Panc1 (cell line): ENCODE measurements at regions not wholly inside any gene's neighbourhood (a gene's known extent, or its start where the extent isn't known, plus 50 kb on each side); places are given as distances from the start of the nearest gene placed in this dataset.

Experiments
- ATAC-seq: fragments of 200-7000 bp; cut with Tn5 transposase; 2 replicates; pipeline ENCODE4 v1.9.1; 2020; ENCODE audit warnings: mild to moderate bottlenecking, moderate library complexity
- BruUV-seq: library from RNA; stranded (reverse); fragments of 400-500 nt; replicated peaks from 2 replicates; lab custom pipeline; 2021; lab: Mats Ljungman, UMichigan
- CTCF ChIA-PET: fragments of 300-600 bp; sonication (Branson Sonifier 250); formaldehyde crosslinking; loops from one replicate; lab custom pipeline; 2022; ENCODE audit warnings: antibody characterized with exemption; lab: Charles Lee
- POLR2A ChIA-PET: fragments of 300-600 bp; sonication (Branson Sonifier 250); formaldehyde crosslinking; loops from one replicate; lab custom pipeline; 2022; ENCODE audit warnings: antibody characterized with exemption; lab: Charles Lee
- DNase-seq: peaks from one replicate; pipeline ENCODE4 v3.0.0-alpha.2; 2010; ENCODE audit warnings: low read depth, low spot score
- H3K27ac ChIP-seq: 2 replicates; pipeline ENCODE4 v1.5.1; 2011; ENCODE audit warnings: mild to moderate bottlenecking, low read length, inconsistent platforms
- H3K27me3 ChIP-seq: fragments of 200-500 bp; sonication (Bioruptor generic); 2 replicates; pipeline ENCODE4 v1.6.0; 2014; ENCODE audit warnings: low read length, inconsistent platforms; ENCODE audit not compliant: control insufficient read depth, insufficient read depth
- H3K36me3 ChIP-seq: fragments of 200-500 bp; sonication (Bioruptor generic); 2 replicates; pipeline ENCODE4 v1.5.1; 2014; ENCODE audit warnings: inconsistent platforms, mild to moderate bottlenecking, low read length, moderate library complexity; ENCODE audit not compliant: control insufficient read depth, insufficient read depth
- H3K4me1 ChIP-seq: 2 replicates; pipeline ENCODE4 v1.5.1; 2011; ENCODE audit warnings: inconsistent platforms, mild to moderate bottlenecking, low read length, moderate library complexity; ENCODE audit not compliant: control insufficient read depth, insufficient read depth
- H3K4me3 ChIP-seq, 2 experiments: 2 replicates each; pipeline ENCODE4 v1.5.1; 2011 to 2012; ENCODE audit warnings: low read depth in 2 of 2, low read length in 2 of 2, mild to moderate bottlenecking in 2 of 2, inconsistent platforms in 1 of 2, moderate library complexity in 1 of 2
- H3K9me3 ChIP-seq: fragments of 200-500 bp; sonication (Bioruptor generic); 2 replicates; pipeline ENCODE4 v1.5.1; 2014; ENCODE audit warnings: low read depth, mild to moderate bottlenecking, inconsistent platforms, low read length, moderate library complexity; ENCODE audit not compliant: control insufficient read depth, insufficient read depth
- POLR2AphosphoS5 ChIP-seq: IDR thresholded peaks from 2 replicates; pipeline ENCODE4 v1.6.1; 2012; ENCODE audit warnings: mild to moderate bottlenecking, low read depth, low read length, moderate library complexity
- SIN3A ChIP-seq: IDR thresholded peaks from 2 replicates; pipeline ENCODE4 v1.6.1; 2012; ENCODE audit warnings: low read depth, mild to moderate bottlenecking, low read length, moderate library complexity, borderline replicate concordance; ENCODE audit not compliant: insufficient read depth
- TCF7L2 ChIP-seq: IDR thresholded peaks from 2 replicates; pipeline ENCODE4 v1.6.1; 2011; ENCODE audit warnings: mild to moderate bottlenecking, low read depth, low read length, inconsistent platforms
- in situ Hi-C: cut with HindIII; loops from 2 replicates; pipeline ENCODE4 v1.10.0; 2016; ENCODE audit warnings: low sequenced_read_pairs, low pct_unique_long_range_greater_than_20kb
- intact Hi-C: fragments of 100-400 bp; cut with micrococcal nuclease; formaldehyde crosslinking; loops from one replicate; pipeline ENCODE4 v1.10.0; 2022; ENCODE audit not compliant: unreplicated experiment
- TF ChIP-seq, protein P1 (sequence below), 2 experiments: IDR thresholded peaks; 2 replicates each; pipeline ENCODE4 v1.6.1; 2011 to 2012; ENCODE audit warnings: low read depth in 2 of 2, control low read depth in 1 of 2, low read length in 1 of 2, mild to moderate bottlenecking in 1 of 2, moderate library complexity in 1 of 2; ENCODE audit not compliant: insufficient read depth in 1 of 2
- TF ChIP-seq, protein P2 (sequence below): fragments of 450-650 bp; IDR thresholded peaks from 2 replicates; pipeline ENCODE4 v1.5.1; 2017; ENCODE audit warnings: mild to moderate bottlenecking

DNA sequence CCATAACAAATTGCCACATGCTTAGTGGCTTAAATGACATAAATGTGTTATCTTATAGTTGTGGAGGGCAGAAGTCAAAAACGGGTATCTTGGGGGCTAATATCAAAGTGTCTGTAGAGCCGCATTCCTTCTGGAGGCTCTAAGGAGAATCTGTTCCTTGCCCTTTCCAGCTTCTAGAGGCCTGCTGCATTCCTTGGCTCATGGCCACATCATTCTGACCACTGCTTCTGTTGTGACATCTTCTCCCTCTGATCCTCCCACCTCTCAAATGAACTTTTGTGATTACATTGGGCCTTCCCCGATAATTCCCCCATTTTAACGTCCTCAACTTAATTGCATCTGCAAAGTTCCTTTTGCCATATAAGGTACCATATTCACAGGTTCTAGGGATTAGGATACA, 76.1 kb downstream of the CYP26A1 start:
- Histone ChIP-seq H3K36me3 (no peaks in the 10 kb centered on the region), H3K4me1 (no peaks in the 10 kb centered on the region), H3K9me3 (0 out of 2 replicates have a peak, but pooled peaks cover 3% of the 10 kb centered on the region), H3K4me3 (no peak overlapping the region), H3K27me3 (peaks cover 4% of the 10 kb centered on the region; the same call in 1 of the 2 replicates), H3K27ac (no peak overlapping the region)
- TF ChIP-seq, protein P1, sequence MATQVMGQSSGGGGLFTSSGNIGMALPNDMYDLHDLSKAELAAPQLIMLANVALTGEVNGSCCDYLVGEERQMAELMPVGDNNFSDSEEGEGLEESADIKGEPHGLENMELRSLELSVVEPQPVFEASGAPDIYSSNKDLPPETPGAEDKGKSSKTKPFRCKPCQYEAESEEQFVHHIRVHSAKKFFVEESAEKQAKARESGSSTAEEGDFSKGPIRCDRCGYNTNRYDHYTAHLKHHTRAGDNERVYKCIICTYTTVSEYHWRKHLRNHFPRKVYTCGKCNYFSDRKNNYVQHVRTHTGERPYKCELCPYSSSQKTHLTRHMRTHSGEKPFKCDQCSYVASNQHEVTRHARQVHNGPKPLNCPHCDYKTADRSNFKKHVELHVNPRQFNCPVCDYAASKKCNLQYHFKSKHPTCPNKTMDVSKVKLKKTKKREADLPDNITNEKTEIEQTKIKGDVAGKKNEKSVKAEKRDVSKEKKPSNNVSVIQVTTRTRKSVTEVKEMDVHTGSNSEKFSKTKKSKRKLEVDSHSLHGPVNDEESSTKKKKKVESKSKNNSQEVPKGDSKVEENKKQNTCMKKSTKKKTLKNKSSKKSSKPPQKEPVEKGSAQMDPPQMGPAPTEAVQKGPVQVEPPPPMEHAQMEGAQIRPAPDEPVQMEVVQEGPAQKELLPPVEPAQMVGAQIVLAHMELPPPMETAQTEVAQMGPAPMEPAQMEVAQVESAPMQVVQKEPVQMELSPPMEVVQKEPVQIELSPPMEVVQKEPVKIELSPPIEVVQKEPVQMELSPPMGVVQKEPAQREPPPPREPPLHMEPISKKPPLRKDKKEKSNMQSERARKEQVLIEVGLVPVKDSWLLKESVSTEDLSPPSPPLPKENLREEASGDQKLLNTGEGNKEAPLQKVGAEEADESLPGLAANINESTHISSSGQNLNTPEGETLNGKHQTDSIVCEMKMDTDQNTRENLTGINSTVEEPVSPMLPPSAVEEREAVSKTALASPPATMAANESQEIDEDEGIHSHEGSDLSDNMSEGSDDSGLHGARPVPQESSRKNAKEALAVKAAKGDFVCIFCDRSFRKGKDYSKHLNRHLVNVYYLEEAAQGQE (IDR thresholded peaks at IDR 0.05; ENCODE audit: insufficient read depth in 1 of 2, low read depth in 2 of 2, low read length in 1 of 2) = no peak
- no peak for TF ChIP-seq POLR2AphosphoS5
- TF ChIP-seq, protein P2, sequence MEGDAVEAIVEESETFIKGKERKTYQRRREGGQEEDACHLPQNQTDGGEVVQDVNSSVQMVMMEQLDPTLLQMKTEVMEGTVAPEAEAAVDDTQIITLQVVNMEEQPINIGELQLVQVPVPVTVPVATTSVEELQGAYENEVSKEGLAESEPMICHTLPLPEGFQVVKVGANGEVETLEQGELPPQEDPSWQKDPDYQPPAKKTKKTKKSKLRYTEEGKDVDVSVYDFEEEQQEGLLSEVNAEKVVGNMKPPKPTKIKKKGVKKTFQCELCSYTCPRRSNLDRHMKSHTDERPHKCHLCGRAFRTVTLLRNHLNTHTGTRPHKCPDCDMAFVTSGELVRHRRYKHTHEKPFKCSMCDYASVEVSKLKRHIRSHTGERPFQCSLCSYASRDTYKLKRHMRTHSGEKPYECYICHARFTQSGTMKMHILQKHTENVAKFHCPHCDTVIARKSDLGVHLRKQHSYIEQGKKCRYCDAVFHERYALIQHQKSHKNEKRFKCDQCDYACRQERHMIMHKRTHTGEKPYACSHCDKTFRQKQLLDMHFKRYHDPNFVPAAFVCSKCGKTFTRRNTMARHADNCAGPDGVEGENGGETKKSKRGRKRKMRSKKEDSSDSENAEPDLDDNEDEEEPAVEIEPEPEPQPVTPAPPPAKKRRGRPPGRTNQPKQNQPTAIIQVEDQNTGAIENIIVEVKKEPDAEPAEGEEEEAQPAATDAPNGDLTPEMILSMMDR = no peak
- TF ChIP-seq TCF7L2 = no peak
- TF ChIP-seq SIN3A = no peak
- no TSS peak for BruUV-seq
- POLR2A ChIA-PET = no interaction called here
- CTCF ChIA-PET = no interaction called here
- intact Hi-C loops = no loop called here
- in situ Hi-C loops = no loop called here
- ATAC-seq = no peak
- DNase-seq = no peak

DNA sequence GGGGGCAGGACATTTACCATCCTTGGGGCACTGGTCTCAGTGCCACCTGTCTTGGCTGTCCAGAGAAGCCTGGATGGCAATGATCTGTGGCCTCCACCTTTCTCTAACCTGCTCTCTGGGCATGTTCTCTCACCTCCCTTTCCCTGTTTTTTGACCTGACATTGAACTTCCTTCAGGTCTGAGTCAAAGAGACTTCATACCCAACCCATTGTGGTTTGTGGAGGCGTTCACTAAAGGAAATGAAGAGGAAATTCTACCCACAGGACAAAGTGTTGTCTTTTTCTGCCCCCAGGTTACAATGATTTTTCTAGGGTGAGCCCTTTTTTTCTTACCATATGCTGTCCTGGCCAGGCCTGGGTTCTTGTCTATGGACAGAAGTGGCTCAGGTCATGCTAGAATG, 76.6 kb downstream of the CYP26A1 start:
- ChIA-PET CTCF (no interaction called here), POLR2A (no interaction called here)
- ATAC-seq (no peak), DNase-seq (no peak)
- Histone ChIP-seq H3K27ac (no peak overlapping the region), H3K27me3 (peaks cover 4% of the 10 kb centered on the region; the same call in 1 of the 2 replicates), H3K4me3 (no peak overlapping the region), H3K4me1 (no peaks in the 10 kb centered on the region), H3K9me3 (peaks cover 3% of the 10 kb centered on the region; the same call in 1 of the 2 replicates), H3K36me3 (no peaks in the 10 kb centered on the region)
- TF ChIP-seq, protein P2 = no peak
- TF ChIP-seq POLR2AphosphoS5 (no peak), TCF7L2 (no peak), SIN3A (no peak)
- TF ChIP-seq, protein P1 (IDR thresholded peaks at IDR 0.05; ENCODE audit: insufficient read depth in 1 of 2, low read depth in 2 of 2, low read length in 1 of 2) = no peak
- intact Hi-C loops = no loop called here
- in situ Hi-C loops = no loop called here
- no TSS peak for BruUV-seq
